ENCODE measurements at regions not wholly inside any gene's neighbourhood (a gene's known extent, or its start where the extent isn't known, plus 50 kb on each side); places are given as distances from the start of the nearest gene placed in this dataset.

GRCh38 chr1:240029418-240029817 lies 62.3 kb upstream of the FMN2 start (continued):
- no peak for TF ChIP-seq ZNF462 (CRISPR knock-in tag; IDR thresholded peaks at IDR 0.05)

GRCh38 chr1:240030236-240030635 lies 61.4 kb upstream of the FMN2 start:
- DNase-seq (ENCODE audit: low spot score) (peak; percentile 3), ATAC-seq (no peak)
- H3K36me3 ChIP-seq (ENCODE audit: insufficient read depth), result no peaks in the 10 kb centered on the region
- H3K27ac Mint-ChIP-seq, result peak overlapping the region; percentile 16; the same call in 1 of the 2 replicates
- H3K4me3 Mint-ChIP-seq, result no peak overlapping the region
- no peak overlapping the region for H3K27ac ChIP-seq (ENCODE audit: low read depth)
- no peaks in the 10 kb centered on the region for H3K9me2 ChIP-seq (ENCODE audit: insufficient read depth)
- H3F3A ChIP-seq (replicated peaks; ENCODE audit: low read depth), result no peaks in the 10 kb centered on the region
- H3K36me3 Mint-ChIP-seq (ENCODE audit: low read depth), result no peaks in the 10 kb centered on the region
- H3K4me2 ChIP-seq, result no peak overlapping the region
- no peaks in the 10 kb centered on the region for H4K20me1 ChIP-seq (replicated peaks; ENCODE audit: insufficient read depth)
- peaks cover 21% of the 10 kb centered on the region; the same call in 2 of the 3 replicates for H3K4me1 Mint-ChIP-seq
- H3K9me3 Mint-ChIP-seq, result no peaks in the 10 kb centered on the region; the same call in 2 of the 3 replicates
- no peak overlapping the region for H3K4me3 ChIP-seq
- H3K79me2 ChIP-seq (replicated peaks; ENCODE audit: insufficient read depth), result no peaks in the 10 kb centered on the region
- TF ChIP-seq EZH2phosphoT487 (IDR thresholded peaks at IDR 0.05; ENCODE audit: unreplicated experiment), result no peak
- no peak for TF ChIP-seq EZH2 (IDR thresholded peaks at IDR 0.05; ENCODE audit: low read depth, unreplicated experiment)
- TF ChIP-seq REST (IDR thresholded peaks at IDR 0.05; ENCODE audit: unreplicated experiment), result no peak
- TF ChIP-seq ZNF114 (CRISPR knock-in tag; IDR thresholded peaks at IDR 0.05), result no peak
- no peak for TF ChIP-seq POLR2AphosphoS5 (IDR thresholded peaks at IDR 0.05; ENCODE audit: low read depth)
- peaks cover 7% of the 10 kb centered on the region; the same call in 1 of the 2 replicates for H3K4me1 ChIP-seq (ENCODE audit: insufficient read depth)
- H2AFZ ChIP-seq, result peak overlapping the region; percentile 77; the same call in 1 of the 2 replicates
- no peaks in the 10 kb centered on the region for H3K27me3 ChIP-seq (ENCODE audit: insufficient read depth)
- H3K27me3 Mint-ChIP-seq (ENCODE audit: insufficient read depth, low read depth, poor library complexity), result peaks cover 3% of the 10 kb centered on the region

Measured in GM23338 (cell line).